HG03064 (cell line): ENCODE measurements at regions not wholly inside any gene's neighbourhood (a gene's known extent, or its start where the extent isn't known, plus 50 kb on each side); places are given as distances from the start of the nearest gene placed in this dataset.
A peak's percentile ranks its signal among the peaks of the same experiment; 100 is the strongest.

Experiments
- ATAC-seq: cut with Tn5 transposase; IDR thresholded peaks from one replicate; pipeline ENCODE4 v1.9.1; 2021; ENCODE audit warnings: low read depth; ENCODE audit not compliant: unreplicated experiment

GRCh38 chr13:74045583-74045982 lies 88.6 kb downstream of the KLF12 start:
- no peak for ATAC-seq

GRCh38 chr13:74043237-74043636 lies 91.0 kb downstream of the KLF12 start:
- ATAC-seq = no peak

- ATAC-seq = peak; percentile 98
These were observed 94.0 kb downstream of the KLF12 start for GRCh38 chr13:74040200-74040599.

- ATAC-seq = no peak
These were observed 94.5 kb downstream of the KLF12 start for GRCh38 chr13:74039667-74040066.

GRCh38 chr13:74039154-74039553 lies 95.0 kb downstream of the KLF12 start:
- no peak for ATAC-seq

- no peak for ATAC-seq
These were observed 96.4 kb downstream of the KLF12 start for GRCh38 chr13:74037762-74038161.

- ATAC-seq = no peak
These were observed 97.8 kb downstream of the KLF12 start for GRCh38 chr13:74036373-74036772.

GRCh38 chr13:74035896-74036295 lies 98.3 kb downstream of the KLF12 start:
- ATAC-seq = no peak

- no peak for ATAC-seq
These were observed 101.9 kb downstream of the KLF12 start for GRCh38 chr13:74032325-74032724.

- peak; percentile 64 for ATAC-seq
These were observed 106.9 kb downstream of the KLF12 start for GRCh38 chr13:74027161-74027779.

GRCh38 chr13:74026753-74027152 lies 107.5 kb downstream of the KLF12 start:
- peak; percentile 89 for ATAC-seq

GRCh38 chr13:74025369-74025768 lies 108.8 kb downstream of the KLF12 start:
- ATAC-seq = no peak

- no peak for ATAC-seq
These were observed 109.3 kb downstream of the KLF12 start for GRCh38 chr13:74024856-74025255.

- ATAC-seq = no peak
These were observed 109.9 kb downstream of the KLF12 start for GRCh38 chr13:74024314-74024713.

GRCh38 chr13:74023484-74023883 lies 110.7 kb downstream of the KLF12 start:
- no peak for ATAC-seq

GRCh38 chr13:74021505-74021904 lies 112.7 kb downstream of the KLF12 start:
- ATAC-seq = no peak

- no peak for ATAC-seq
These were observed 116.2 kb downstream of the KLF12 start for GRCh38 chr13:74018062-74018431.

GRCh38 chr13:74017301-74018061 lies 116.7 kb downstream of the KLF12 start:
- ATAC-seq = no peak

- ATAC-seq = no peak
These were observed 119.1 kb downstream of the KLF12 start for GRCh38 chr13:74015137-74015536.

- no peak for ATAC-seq
These were observed 125.0 kb downstream of the KLF12 start for GRCh38 chr13:74009100-74009668.

- ATAC-seq = no peak
These were observed 127.5 kb downstream of the KLF12 start for GRCh38 chr13:74006666-74007065.
